Tibial nerve (tissue), 4 donors: ENCODE measurements at regions not wholly inside any gene's neighbourhood (a gene's known extent, or its start where the extent isn't known, plus 50 kb on each side); places are given as distances from the start of the nearest gene placed in this dataset.

Source experiments
- CTCF ChIP-seq, 5 experiments: fragments of 200-600 bp in 3 of 5; fragments of 450-650 bp in 2 of 5; sonication (generic) in 3 of 5; IDR thresholded peaks; one replicate each; pipeline ENCODE4 v1.5.1; 2016 to 2019; ENCODE audit warnings: antibody characterized with exemption in 5 of 5, mild to moderate bottlenecking in 3 of 5, moderate library complexity in 2 of 5
- EP300 ChIP-seq, 2 donors: sonication (generic); formaldehyde crosslinking; IDR thresholded peaks; one replicate each; pipeline ENCODE4 v1.6.1; 2017; ENCODE audit warnings: antibody characterized with exemption in 2 of 2, mild to moderate bottlenecking in 1 of 2
- POLR2A ChIP-seq, 2 donors: fragments of 450-650 bp; IDR thresholded peaks; one replicate each; pipeline ENCODE4 v1.6.1; 2017; ENCODE audit warnings: antibody characterized with exemption in 2 of 2, mild to moderate bottlenecking in 2 of 2, moderate library complexity in 2 of 2

GRCh38 chr20:51301026-51301425 lies 241.5 kb downstream of the NFATC2 start:
- no peak for TF ChIP-seq CTCF (IDR thresholded peaks at IDR 0.05)
- no peak for TF ChIP-seq POLR2A (IDR thresholded peaks at IDR 0.05)
- TF ChIP-seq EP300 (IDR thresholded peaks at IDR 0.05), result no peak
